A673 (cell line): ENCODE measurements at regions not wholly inside any gene's neighbourhood (a gene's known extent, or its start where the extent isn't known, plus 50 kb on each side); places are given as distances from the start of the nearest gene placed in this dataset.

Experiments used
- BruUV-seq: library from RNA; stranded (reverse); fragments of 400-500 nt; replicated peaks from 2 replicates; lab custom pipeline; 2021; lab: Mats Ljungman, UMichigan
- CTCF ChIA-PET: fragments of 300-600 bp; sonication (Branson Sonifier 250); formaldehyde crosslinking; loops from one replicate; lab custom pipeline; 2022; ENCODE audit warnings: antibody characterized with exemption; lab: Charles Lee
- POLR2A ChIA-PET: fragments of 300-600 bp; sonication (Branson Sonifier 250); formaldehyde crosslinking; loops from one replicate; lab custom pipeline; 2022; ENCODE audit warnings: antibody characterized with exemption; ENCODE audit not compliant: low non-redundant PET; lab: Charles Lee
- DNase-seq: peaks from one replicate; pipeline ENCODE4 v3.0.0-alpha.2; 2015; ENCODE audit warnings: low spot score
- H3K27ac ChIP-seq: fragments of 200-600 bp; sonication (generic); 2 replicates; pipeline ENCODE4 v1.5.1; 2016; ENCODE audit warnings: mixed run types, low read depth, mild to moderate bottlenecking, mixed read lengths, antibody characterized with exemption, low read length; ENCODE audit not compliant: poor library complexity, severe bottlenecking
- H3K27me3 ChIP-seq: fragments of 200-600 bp; sonication (generic); replicated peaks from 2 replicates; pipeline ENCODE4 v1.6.1; 2017; ENCODE audit warnings: mixed run types, low read depth, mild to moderate bottlenecking, mixed read lengths, antibody characterized with exemption, low read length; ENCODE audit not compliant: insufficient read depth, poor library complexity
- H3K36me3 ChIP-seq: fragments of 200-600 bp; sonication (generic); 2 replicates; pipeline ENCODE4 v1.6.1; 2016; ENCODE audit warnings: mixed run types, mild to moderate bottlenecking, mixed read lengths, antibody characterized with exemption, low read length; ENCODE audit not compliant: insufficient read depth, poor library complexity, severe bottlenecking
- H3K4me1 ChIP-seq: fragments of 200-600 bp; sonication (generic); 2 replicates; pipeline ENCODE4 v1.6.1; 2017; ENCODE audit warnings: mixed run types, mild to moderate bottlenecking, mixed read lengths, antibody characterized with exemption, low read length; ENCODE audit not compliant: insufficient read depth, poor library complexity, severe bottlenecking
- H3K4me3 ChIP-seq: fragments of 200-600 bp; sonication (generic); 2 replicates; pipeline ENCODE4 v1.5.1; 2016; ENCODE audit warnings: low read depth, mixed run types, mild to moderate bottlenecking, mixed read lengths, low read length; ENCODE audit not compliant: poor library complexity, severe bottlenecking
- H3K9me3 ChIP-seq: fragments of 200-600 bp; sonication (generic); 2 replicates; pipeline ENCODE4 v1.6.1; 2016; ENCODE audit warnings: mixed run types, low read depth, mild to moderate bottlenecking, mixed read lengths, antibody characterized with exemption, low read length; ENCODE audit not compliant: poor library complexity, severe bottlenecking
- EZH2 ChIP-seq: fragments of 200-600 bp; sonication (generic); IDR thresholded peaks from 2 replicates; pipeline ENCODE4 v1.6.1; 2017; ENCODE audit warnings: borderline replicate concordance, low read depth, mild to moderate bottlenecking, mixed read lengths, antibody characterized with exemption, low read length; ENCODE audit not compliant: poor library complexity, severe bottlenecking
- intact Hi-C: fragments of 100-400 bp; cut with micrococcal nuclease; formaldehyde crosslinking; loops from one replicate; pipeline ENCODE4 v1.10.0; 2022; ENCODE audit not compliant: unreplicated experiment
- TF ChIP-seq, protein P1 (sequence below): fragments of 300-800, 200-600 bp; sonication (generic); conservative IDR thresholded peaks from 2 replicates; pipeline ENCODE4 v1.5.1; 2017; ENCODE audit warnings: low read depth, mild to moderate bottlenecking, antibody characterized with exemption, low read length, moderate library complexity, mixed read lengths

DNA sequence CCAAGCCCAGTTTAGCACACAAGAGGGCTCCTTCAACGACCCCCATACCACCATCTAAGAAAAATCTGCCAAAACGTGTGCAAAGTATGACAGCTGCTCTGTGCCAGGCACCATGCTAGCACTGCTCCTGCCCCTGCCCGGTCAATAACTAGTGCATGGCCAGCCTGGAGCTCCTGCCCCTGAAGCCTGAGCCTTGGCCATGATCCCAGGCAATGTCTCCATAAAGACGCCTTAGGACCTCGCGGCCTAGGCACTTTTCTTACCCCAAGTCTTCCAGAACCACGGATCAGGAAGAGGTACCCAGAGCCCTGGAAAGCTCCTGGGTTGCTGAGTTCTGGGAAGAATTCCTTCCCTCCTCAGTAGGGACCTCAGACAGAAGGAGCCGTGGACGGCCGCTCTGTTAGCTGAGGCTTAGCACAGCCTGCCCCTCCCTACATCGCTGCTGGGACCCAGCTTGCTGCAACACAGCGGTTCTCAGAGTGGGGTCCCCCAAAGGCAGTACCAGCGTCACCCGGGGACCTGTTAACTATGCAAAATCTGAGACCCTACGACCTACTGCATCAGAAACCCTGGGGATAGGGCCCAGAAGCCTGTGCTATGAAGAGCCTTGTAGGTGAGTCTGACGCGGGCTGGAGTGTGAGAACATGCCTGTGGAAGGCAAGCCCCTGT, 117.8 kb upstream of the TWIST2 start:
- Histone ChIP-seq H3K27me3 (peaks cover 21% of the 10 kb centered on the region), H3K4me3 (no peak overlapping the region), H3K4me1 (no peaks in the 10 kb centered on the region), H3K27ac (no peak overlapping the region), H3K9me3 (no peaks in the 10 kb centered on the region), H3K36me3 (no peaks in the 10 kb centered on the region)
- TF ChIP-seq, protein P1, sequence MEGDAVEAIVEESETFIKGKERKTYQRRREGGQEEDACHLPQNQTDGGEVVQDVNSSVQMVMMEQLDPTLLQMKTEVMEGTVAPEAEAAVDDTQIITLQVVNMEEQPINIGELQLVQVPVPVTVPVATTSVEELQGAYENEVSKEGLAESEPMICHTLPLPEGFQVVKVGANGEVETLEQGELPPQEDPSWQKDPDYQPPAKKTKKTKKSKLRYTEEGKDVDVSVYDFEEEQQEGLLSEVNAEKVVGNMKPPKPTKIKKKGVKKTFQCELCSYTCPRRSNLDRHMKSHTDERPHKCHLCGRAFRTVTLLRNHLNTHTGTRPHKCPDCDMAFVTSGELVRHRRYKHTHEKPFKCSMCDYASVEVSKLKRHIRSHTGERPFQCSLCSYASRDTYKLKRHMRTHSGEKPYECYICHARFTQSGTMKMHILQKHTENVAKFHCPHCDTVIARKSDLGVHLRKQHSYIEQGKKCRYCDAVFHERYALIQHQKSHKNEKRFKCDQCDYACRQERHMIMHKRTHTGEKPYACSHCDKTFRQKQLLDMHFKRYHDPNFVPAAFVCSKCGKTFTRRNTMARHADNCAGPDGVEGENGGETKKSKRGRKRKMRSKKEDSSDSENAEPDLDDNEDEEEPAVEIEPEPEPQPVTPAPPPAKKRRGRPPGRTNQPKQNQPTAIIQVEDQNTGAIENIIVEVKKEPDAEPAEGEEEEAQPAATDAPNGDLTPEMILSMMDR, result no peak
- no peak for TF ChIP-seq EZH2
- CTCF ChIA-PET, result no interaction called here
- intact Hi-C loops, result no loop called here
- POLR2A ChIA-PET, result no interaction called here
- BruUV-seq, result no TSS peak
- DNase-seq, result no peak

DNA sequence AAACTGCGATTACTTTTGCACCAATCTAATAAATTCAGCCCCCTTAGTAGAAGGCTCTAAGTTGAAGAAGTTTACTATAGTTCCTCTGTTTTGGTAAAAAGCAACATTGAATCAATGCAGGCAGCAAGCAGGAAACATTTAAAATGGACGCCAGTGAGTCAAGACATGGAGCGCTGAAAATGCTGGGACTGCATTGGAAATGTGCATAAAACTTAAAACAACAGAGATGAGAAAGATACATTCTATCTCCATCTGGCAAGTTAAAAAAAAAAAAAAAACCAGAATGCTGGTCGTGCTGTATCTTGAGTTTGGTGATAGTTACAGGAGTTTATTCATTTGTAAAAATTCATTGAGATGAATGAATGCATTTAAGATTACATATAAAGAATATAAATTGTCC, 117.0 kb upstream of the TWIST2 start:
- TF ChIP-seq, protein P1, result no peak
- TF ChIP-seq EZH2, result no peak
- intact Hi-C loops, result no loop called here
- no TSS peak for BruUV-seq
- Histone ChIP-seq H3K36me3 (no peaks in the 10 kb centered on the region), H3K4me3 (no peak overlapping the region), H3K27me3 (peaks cover 21% of the 10 kb centered on the region), H3K27ac (no peak overlapping the region), H3K9me3 (no peaks in the 10 kb centered on the region), H3K4me1 (no peaks in the 10 kb centered on the region)
- ChIA-PET POLR2A (no interaction called here), CTCF (no interaction called here)
- DNase-seq, result no peak

DNA sequence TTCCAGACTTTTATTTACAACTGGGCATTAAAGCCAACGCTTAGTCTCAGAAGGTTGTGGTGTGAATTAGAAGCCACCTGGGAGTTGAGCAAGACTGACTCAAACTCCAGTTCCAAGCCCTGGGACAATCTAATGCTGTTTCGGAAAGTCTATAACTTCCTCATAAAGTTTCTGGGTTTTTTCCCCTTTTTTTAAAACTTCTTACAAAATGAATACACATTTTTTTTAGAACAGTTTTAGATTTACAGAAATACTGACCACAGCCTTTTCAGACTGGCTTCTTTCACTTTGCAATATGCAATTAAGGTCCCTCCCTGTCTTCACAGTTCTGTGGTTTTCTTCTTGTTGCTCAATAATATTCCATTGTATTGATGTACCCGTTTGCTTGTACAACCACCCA, 115.9 kb upstream of the TWIST2 start:
- intact Hi-C loops, result no loop called here
- Histone ChIP-seq H3K4me3 (no peak overlapping the region), H3K27ac (no peak overlapping the region), H3K36me3 (no peaks in the 10 kb centered on the region), H3K27me3 (peaks cover 21% of the 10 kb centered on the region), H3K4me1 (no peaks in the 10 kb centered on the region), H3K9me3 (no peaks in the 10 kb centered on the region)
- no peak for DNase-seq
- ChIA-PET POLR2A (no interaction called here), CTCF (no interaction called here)
- no TSS peak for BruUV-seq
- TF ChIP-seq EZH2, result no peak
- TF ChIP-seq, protein P1, result no peak
